HG02938 (cell line): ENCODE measurements at regions not wholly inside any gene's neighbourhood (a gene's known extent, or its start where the extent isn't known, plus 50 kb on each side); places are given as distances from the start of the nearest gene placed in this dataset.

ENCODE experiments used
- ATAC-seq: cut with Tn5 transposase; IDR thresholded peaks from one replicate; pipeline ENCODE4 v1.9.1; 2021; ENCODE audit warnings: mild to moderate bottlenecking, moderate library complexity; ENCODE audit not compliant: unreplicated experiment

- ATAC-seq = no peak
Observed at GRCh38 chr4:79034544-79034943, 95.3 kb upstream of the PAQR3 start.

- ATAC-seq = no peak
Observed at GRCh38 chr4:79030973-79031372, 91.7 kb upstream of the PAQR3 start.

GRCh38 chr4:79027656-79028055 lies 88.4 kb upstream of the PAQR3 start:
- no peak for ATAC-seq

- ATAC-seq = no peak
Observed at GRCh38 chr4:79025170-79025569, 85.9 kb upstream of the PAQR3 start.

- no peak for ATAC-seq
Observed at GRCh38 chr4:79023799-79024770, 84.8 kb upstream of the PAQR3 start.

GRCh38 chr4:79022529-79022928 lies 83.3 kb upstream of the PAQR3 start:
- no peak for ATAC-seq

GRCh38 chr4:79017481-79017880 lies 78.2 kb upstream of the PAQR3 start:
- ATAC-seq = no peak

- ATAC-seq = no peak
Observed at GRCh38 chr4:79016878-79017277, 77.6 kb upstream of the PAQR3 start.

GRCh38 chr4:79015411-79015810 lies 76.2 kb upstream of the PAQR3 start:
- ATAC-seq = no peak

- no peak for ATAC-seq
Observed at GRCh38 chr4:79014230-79014629, 75.0 kb upstream of the PAQR3 start.

GRCh38 chr4:79013756-79014155 lies 74.5 kb upstream of the PAQR3 start:
- ATAC-seq = no peak

- ATAC-seq = no peak
Observed at GRCh38 chr4:78990938-78991810, 51.9 kb upstream of the PAQR3 start.

GRCh38 chr4:78989697-78990270 lies 50.5 kb upstream of the PAQR3 start:
- no peak for ATAC-seq
